ENCODE measurements at regions not wholly inside any gene's neighbourhood (a gene's known extent, or its start where the extent isn't known, plus 50 kb on each side); places are given as distances from the start of the nearest gene placed in this dataset.

GRCh38 chr14:97200245-97200644, 403.1 kb downstream of the VRK1 start:
- TF ChIP-seq CTCF (IDR thresholded peaks at IDR 0.05), result no peak
- no peak for TF ChIP-seq POLR2AphosphoS5 (IDR thresholded peaks at IDR 0.05)
- TF ChIP-seq POLR2A (IDR thresholded peaks at IDR 0.05), result no peak

All from suprapubic skin (tissue), 4 donors.